ENCODE measurements at regions not wholly inside any gene's neighbourhood (a gene's known extent, or its start where the extent isn't known, plus 50 kb on each side); places are given as distances from the start of the nearest gene placed in this dataset.

- TF ChIP-seq CTCF (IDR thresholded peaks at IDR 0.05): no peak
- no peak for TF ChIP-seq EP300 (IDR thresholded peaks at IDR 0.05)
These were observed 267.3 kb downstream of the TTC8 start for GRCh38 chr14:89091781-89092180.

All from ovary (tissue), 3 donors.